Activated CD4-positive, alpha-beta memory T cell treated with anti-CD3 and anti-CD28 coated beads for 36 hours (primary cell): ENCODE measurements at regions not wholly inside any gene's neighbourhood (a gene's known extent, or its start where the extent isn't known, plus 50 kb on each side); places are given as distances from the start of the nearest gene placed in this dataset.
"Not testable (repeated sequence)": the region's sequence is repeated elsewhere in the genome, so short reads cannot be mapped to it uniquely, and the experiment has no call there.

Experiments
- CTCF ChIA-PET: fragments of 350-600 bp; sonication (Branson Sonifier 250); formaldehyde crosslinking; loops from one replicate; lab custom pipeline; 2021; ENCODE audit warnings: antibody characterized with exemption, inconsistent platforms; lab: Charles Lee
- POLR2A ChIA-PET: fragments of 350-600 bp; sonication (Branson Sonifier 250); formaldehyde crosslinking; loops from one replicate; lab custom pipeline; 2021; ENCODE audit warnings: antibody characterized with exemption; lab: Charles Lee
- DNase-seq: peaks from one replicate; pipeline ENCODE4 v3.0.0-alpha.2; 2020
- H3K27ac Mint-ChIP-seq: one replicate; pipeline ENCODE4 v1.8.0; 2021; ENCODE audit warnings: mixed read lengths
- H3K27me3 Mint-ChIP-seq: one replicate; pipeline ENCODE4 v1.8.0; 2021; ENCODE audit warnings: mixed read lengths
- H3K36me3 Mint-ChIP-seq: one replicate; pipeline ENCODE4 v1.8.0; 2021; ENCODE audit warnings: mixed read lengths
- H3K4me1 Mint-ChIP-seq: one replicate; pipeline ENCODE4 v1.8.0; 2021; ENCODE audit warnings: low read depth, mixed read lengths
- H3K4me3 Mint-ChIP-seq: one replicate; pipeline ENCODE4 v1.8.0; 2021; ENCODE audit warnings: mild to moderate bottlenecking, mixed read lengths
- H3K9me3 Mint-ChIP-seq: one replicate; pipeline ENCODE4 v1.8.0; 2021; ENCODE audit warnings: mixed read lengths
- intact Hi-C: fragments of 100-400 bp; cut with micrococcal nuclease; formaldehyde crosslinking; loops from one replicate; pipeline ENCODE4 v1.15.1; 2023

- DNase-seq, H3K27me3 Mint-ChIP-seq, intact Hi-C loops, H3K4me3 Mint-ChIP-seq, H3K36me3 Mint-ChIP-seq, H3K27ac Mint-ChIP-seq, H3K4me1 Mint-ChIP-seq, CTCF ChIA-PET, POLR2A ChIA-PET: not testable (repeated sequence)
- H3K9me3 Mint-ChIP-seq: peaks cover 12% of the 10 kb centered on the region
Observed at GRCh38 chr13:62367971-62368370, 952.3 kb upstream of the PCDH20 start.

GRCh38 chr13:62360609-62361008 lies 945.0 kb upstream of the PCDH20 start:
- CTCF ChIA-PET: no interaction called here
- intact Hi-C loops: no loop called here
- no peaks in the 10 kb centered on the region for H3K4me1 Mint-ChIP-seq
- H3K9me3 Mint-ChIP-seq: peaks cover 8% of the 10 kb centered on the region
- POLR2A ChIA-PET: no interaction called here
- H3K36me3 Mint-ChIP-seq: no peaks in the 10 kb centered on the region
- no peak for DNase-seq
- no peaks in the 10 kb centered on the region for H3K27me3 Mint-ChIP-seq
- H3K27ac Mint-ChIP-seq: no peak overlapping the region
- H3K4me3 Mint-ChIP-seq: no peak overlapping the region

- Mint-ChIP-seq H3K4me3 (no peak overlapping the region), H3K36me3 (no peaks in the 10 kb centered on the region), H3K27me3 (no peaks in the 10 kb centered on the region), H3K27ac (no peak overlapping the region), H3K9me3 (peaks cover 6% of the 10 kb centered on the region), H3K4me1 (no peaks in the 10 kb centered on the region)
- intact Hi-C loops: no loop called here
- no peak for DNase-seq
- POLR2A ChIA-PET: no interaction called here
- CTCF ChIA-PET: no interaction called here
Observed at GRCh38 chr13:62358646-62358932, 942.9 kb upstream of the PCDH20 start.

- Mint-ChIP-seq H3K4me1 (no peaks in the 10 kb centered on the region), H3K9me3 (peaks cover 6% of the 10 kb centered on the region), H3K4me3 (no peak overlapping the region), H3K27ac (no peak overlapping the region), H3K27me3 (no peaks in the 10 kb centered on the region), H3K36me3 (no peaks in the 10 kb centered on the region)
- intact Hi-C loops: no loop called here
- ChIA-PET POLR2A (no interaction called here), CTCF (no interaction called here)
- DNase-seq: no peak
Observed at GRCh38 chr13:62357887-62358645, 942.4 kb upstream of the PCDH20 start.

GRCh38 chr13:62356977-62357376 lies 941.3 kb upstream of the PCDH20 start:
- H3K36me3 Mint-ChIP-seq: no peaks in the 10 kb centered on the region
- POLR2A ChIA-PET: no interaction called here

GRCh38 chr13:62337109-62337880 lies 921.6 kb upstream of the PCDH20 start:
- Mint-ChIP-seq H3K4me1 (no peaks in the 10 kb centered on the region), H3K4me3 (no peak overlapping the region), H3K27me3 (no peaks in the 10 kb centered on the region), H3K36me3 (no peaks in the 10 kb centered on the region), H3K27ac (no peak overlapping the region), H3K9me3 (no peaks in the 10 kb centered on the region)
- POLR2A ChIA-PET: no interaction called here
- intact Hi-C loops: no loop called here
- DNase-seq: no peak
- CTCF ChIA-PET: no interaction called here

More at GRCh38 chr13:62356977-62357376, 941.3 kb upstream of the PCDH20 start:
- intact Hi-C loops: no loop called here
- Mint-ChIP-seq H3K4me1 (no peaks in the 10 kb centered on the region), H3K4me3 (no peak overlapping the region), H3K27me3 (no peaks in the 10 kb centered on the region), H3K9me3 (peaks cover 6% of the 10 kb centered on the region), H3K27ac (no peak overlapping the region)
- CTCF ChIA-PET: no interaction called here
- no peak for DNase-seq

GRCh38 chr13:62336507-62336906 lies 920.9 kb upstream of the PCDH20 start:
- Mint-ChIP-seq H3K27ac (no peak overlapping the region), H3K27me3 (no peaks in the 10 kb centered on the region), H3K4me1 (no peaks in the 10 kb centered on the region), H3K4me3 (no peak overlapping the region), H3K36me3 (no peaks in the 10 kb centered on the region), H3K9me3 (no peaks in the 10 kb centered on the region)
- DNase-seq: no peak
- POLR2A ChIA-PET: no interaction called here
- intact Hi-C loops: no loop called here
- CTCF ChIA-PET: no interaction called here

GRCh38 chr13:62333466-62333865 lies 917.8 kb upstream of the PCDH20 start:
- H3K36me3 Mint-ChIP-seq: no peaks in the 10 kb centered on the region
- intact Hi-C loops: no loop called here
- H3K4me3 Mint-ChIP-seq: no peak overlapping the region
- H3K9me3 Mint-ChIP-seq: no peaks in the 10 kb centered on the region
- no peaks in the 10 kb centered on the region for H3K4me1 Mint-ChIP-seq
- DNase-seq: no peak
- POLR2A ChIA-PET: no interaction called here
- CTCF ChIA-PET: no interaction called here
- H3K27ac Mint-ChIP-seq: no peak overlapping the region
- H3K27me3 Mint-ChIP-seq: no peaks in the 10 kb centered on the region

- Mint-ChIP-seq H3K27ac (no peak overlapping the region), H3K36me3 (no peaks in the 10 kb centered on the region), H3K4me1 (no peaks in the 10 kb centered on the region), H3K4me3 (no peak overlapping the region), H3K9me3 (peaks cover 6% of the 10 kb centered on the region), H3K27me3 (no peaks in the 10 kb centered on the region)
- CTCF ChIA-PET: no interaction called here
- intact Hi-C loops: no loop called here
- POLR2A ChIA-PET: no interaction called here
- no peak for DNase-seq
Observed at GRCh38 chr13:62331384-62331783, 915.7 kb upstream of the PCDH20 start.

GRCh38 chr13:62327367-62327766 lies 911.7 kb upstream of the PCDH20 start:
- Mint-ChIP-seq H3K9me3 (peaks cover 9% of the 10 kb centered on the region), H3K27ac (no peak overlapping the region), H3K4me3 (no peak overlapping the region), H3K4me1 (no peaks in the 10 kb centered on the region), H3K36me3 (no peaks in the 10 kb centered on the region), H3K27me3 (no peaks in the 10 kb centered on the region)
- intact Hi-C loops: no loop called here
- ChIA-PET CTCF (no interaction called here), POLR2A (no interaction called here)
- no peak for DNase-seq

- Mint-ChIP-seq H3K9me3 (peaks cover 9% of the 10 kb centered on the region), H3K27me3 (no peaks in the 10 kb centered on the region), H3K4me3 (no peak overlapping the region), H3K27ac (no peak overlapping the region), H3K36me3 (no peaks in the 10 kb centered on the region), H3K4me1 (no peaks in the 10 kb centered on the region)
- CTCF ChIA-PET: no interaction called here
- no peak for DNase-seq
- POLR2A ChIA-PET: no interaction called here
- intact Hi-C loops: no loop called here
Observed at GRCh38 chr13:62324842-62325241, 909.2 kb upstream of the PCDH20 start.

GRCh38 chr13:62321895-62322294 lies 906.2 kb upstream of the PCDH20 start:
- intact Hi-C loops: no loop called here
- H3K27ac Mint-ChIP-seq: no peak overlapping the region
- DNase-seq: no peak
- ChIA-PET CTCF (no interaction called here), POLR2A (no interaction called here)
- peaks cover 3% of the 10 kb centered on the region for H3K9me3 Mint-ChIP-seq
- no peaks in the 10 kb centered on the region for H3K27me3 Mint-ChIP-seq
- no peak overlapping the region for H3K4me3 Mint-ChIP-seq
- no peaks in the 10 kb centered on the region for H3K4me1 Mint-ChIP-seq
- H3K36me3 Mint-ChIP-seq: no peaks in the 10 kb centered on the region

GRCh38 chr13:62321139-62321538 lies 905.5 kb upstream of the PCDH20 start:
- no peak overlapping the region for H3K27ac Mint-ChIP-seq
- DNase-seq: no peak
- H3K9me3 Mint-ChIP-seq: peaks cover 3% of the 10 kb centered on the region
- no peak overlapping the region for H3K4me3 Mint-ChIP-seq
- H3K36me3 Mint-ChIP-seq: no peaks in the 10 kb centered on the region
- CTCF ChIA-PET: no interaction called here
- POLR2A ChIA-PET: no interaction called here
- no peaks in the 10 kb centered on the region for H3K4me1 Mint-ChIP-seq
- H3K27me3 Mint-ChIP-seq: no peaks in the 10 kb centered on the region
- intact Hi-C loops: no loop called here
